GM12878 (cell line): ENCODE measurements at regions not wholly inside any gene's neighbourhood (a gene's known extent, or its start where the extent isn't known, plus 50 kb on each side); places are given as distances from the start of the nearest gene placed in this dataset.

Experiments
- ATAC-seq: fragments of 200-7000 bp; cut with Tn5 transposase; 3 replicates; pipeline ENCODE4 v1.9.1; 2020; ENCODE audit warnings: mild to moderate bottlenecking, moderate library complexity
- BruUV-seq: library from RNA; stranded (reverse); fragments of 400-500 nt; replicated peaks from 2 replicates; lab custom pipeline; 2021; lab: Mats Ljungman, UMichigan
- CTCF ChIA-PET: fragments of 300-600 bp; sonication (Branson Sonifier 250); formaldehyde crosslinking; extraction: SDS; loops from one replicate; lab custom pipeline; 2021; ENCODE audit warnings: inconsistent platforms; lab: Yijun Ruan, JAX
- POLR2A ChIA-PET: fragments of 350-600 bp; formaldehyde crosslinking; extraction: SDS; loops from one replicate; lab custom pipeline; 2021; ENCODE audit warnings: inconsistent platforms; lab: Charles Lee
- RAD21 ChIA-PET: fragments of 300-600 bp; sonication (Branson Sonifier 250); formaldehyde crosslinking; loops from one replicate; lab custom pipeline; 2023; ENCODE audit warnings: antibody characterized with exemption; ENCODE audit not compliant: unreplicated experiment; lab: Charles Lee
- SMC1A ChIA-PET: fragments of 300-600 bp; sonication (Branson Sonifier 250); formaldehyde crosslinking; loops from one replicate; lab custom pipeline; 2023; ENCODE audit not compliant: unreplicated experiment, uncharacterized antibody; lab: Charles Lee
- DNase-seq: peaks from one replicate; pipeline ENCODE4 v3.0.0-alpha.2; 2011; ENCODE audit warnings: low read depth, low spot score
- FAIRE-seq: peaks from 3 replicates; lab custom pipeline; 2011; peaks lifted over from hg19 to GRCh38; lab: Jason Lieb, UNC
- H2AFZ ChIP-seq: 2 replicates; pipeline ENCODE4 v1.6.0; 2011; ENCODE audit warnings: low read depth, low read length, control low read depth; ENCODE audit not compliant: control insufficient read depth
- H3K27ac ChIP-seq: 2 replicates; pipeline ENCODE4 v1.5.1; 2011; ENCODE audit warnings: control low read depth; ENCODE audit not compliant: control insufficient read depth, insufficient read depth
- H3K27me3 ChIP-seq, 2 experiments: replicated peaks in 1 of 2; 2 replicates each; pipeline versions ENCODE4 v1.6.0 to v1.6.1; 2011; ENCODE audit warnings: low read length in 1 of 2; ENCODE audit not compliant: control insufficient read depth in 2 of 2, insufficient read depth in 2 of 2
- H3K36me3 ChIP-seq, 2 experiments: 2 replicates each; pipeline ENCODE4 v1.5.1; 2011; ENCODE audit warnings: low read length in 1 of 2; ENCODE audit not compliant: control insufficient read depth in 2 of 2, insufficient read depth in 2 of 2
- H3K4me1 ChIP-seq: 2 replicates; pipeline ENCODE4 v1.6.1; 2011; ENCODE audit warnings: mild to moderate bottlenecking, low read length, moderate library complexity, mixed read lengths; ENCODE audit not compliant: control insufficient read depth, insufficient read depth
- H3K4me2 ChIP-seq: 2 replicates; pipeline ENCODE4 v1.6.0; 2011; ENCODE audit warnings: control low read depth; ENCODE audit not compliant: control insufficient read depth, insufficient read depth
- H3K4me3 ChIP-seq: fragments of 200-600 bp; sonication (generic); 2 replicates; pipeline ENCODE4 v1.5.1; 2016
- H3K79me2 ChIP-seq: 2 replicates; pipeline ENCODE4 v1.6.0; 2011; ENCODE audit warnings: low read length; ENCODE audit not compliant: control insufficient read depth, insufficient read depth
- H3K9ac ChIP-seq: 2 replicates; pipeline ENCODE4 v1.8.0; 2011; ENCODE audit warnings: low read length, control low read depth, mixed read lengths; ENCODE audit not compliant: control insufficient read depth, insufficient read depth
- H3K9me3 ChIP-seq: replicated peaks from 3 replicates; pipeline ENCODE4 v1.5.1; 2011; ENCODE audit warnings: mild to moderate bottlenecking, low read length; ENCODE audit not compliant: control insufficient read depth, insufficient read depth
- H4K20me1 ChIP-seq: 2 replicates; pipeline ENCODE4 v1.6.0; 2011; ENCODE audit not compliant: control insufficient read depth, insufficient read depth
- ATF2 ChIP-seq: IDR thresholded peaks from 2 replicates; pipeline ENCODE4 v1.6.1; 2012; ENCODE audit warnings: low read length, inconsistent platforms
- IRF5 ChIP-seq: fragments of 450-650 bp; IDR thresholded peaks from 2 replicates; pipeline ENCODE4 v1.6.1; 2017; ENCODE audit warnings: borderline replicate concordance
- KAT2A ChIP-seq: conservative IDR thresholded peaks from 2 replicates; pipeline ENCODE4 v1.6.1; 2011; ENCODE audit warnings: low read depth, low read length; ENCODE audit not compliant: control insufficient read depth
- MYB ChIP-seq: fragments of 150-350 bp; IDR thresholded peaks from 2 replicates; pipeline ENCODE4 v1.6.1; 2014; ENCODE audit warnings: mild to moderate bottlenecking, low read depth, low read length, borderline replicate concordance
- NFXL1 ChIP-seq: fragments of 450-650 bp; IDR thresholded peaks from 2 replicates; pipeline ENCODE4 v1.6.1; 2017; ENCODE audit warnings: antibody characterized with exemption, mild to moderate bottlenecking, borderline replicate concordance
- NR2C2 ChIP-seq: IDR thresholded peaks from 2 replicates; pipeline ENCODE4 v1.6.1; 2011; ENCODE audit warnings: borderline replicate concordance, low read depth; ENCODE audit not compliant: control insufficient read depth, insufficient read length
- RUNX3 ChIP-seq: IDR thresholded peaks from 2 replicates; pipeline ENCODE4 v1.6.1; 2012; ENCODE audit warnings: low read length, inconsistent platforms
- SMC3 ChIP-seq: IDR thresholded peaks from 2 replicates; pipeline ENCODE4 v1.6.1; 2011; ENCODE audit warnings: low read length, improper control_type of control experiment, borderline replicate concordance
- in situ Hi-C: fragments of 300-500 bp; cut with MboI; formaldehyde crosslinking; loops from 9 replicates; pipeline ENCODE4 v1.14.3; 2018; ENCODE audit warnings: mixed read lengths
- intact Hi-C: fragments of 100-400 bp; cut with micrococcal nuclease; formaldehyde crosslinking; loops from one replicate; pipeline ENCODE4 v1.14.2; 2022; ENCODE audit not compliant: unreplicated experiment

DNA sequence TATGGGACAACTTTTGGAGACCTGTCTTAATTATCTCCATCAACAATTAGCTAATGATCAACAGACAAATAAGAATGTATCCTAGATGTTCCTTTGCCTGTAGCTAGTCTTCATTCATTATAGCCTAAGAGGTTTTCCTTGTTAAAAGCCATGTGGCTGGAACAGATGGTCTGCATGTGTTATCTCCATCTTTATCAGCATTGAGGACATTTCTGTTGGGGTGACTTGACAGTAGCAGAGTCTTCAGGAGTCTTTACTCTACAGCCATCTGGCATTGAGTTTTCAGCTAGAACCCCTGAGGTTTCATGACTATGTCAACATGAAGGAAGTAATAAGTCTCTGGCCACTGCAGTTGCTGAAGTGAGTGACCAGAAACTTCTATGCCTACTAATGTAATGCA, 106.6 kb upstream of the TLE4 start:
- DNase-seq (no peak), FAIRE-seq (no peak), ATAC-seq (no peak)
- in situ Hi-C loops: no loop called here
- Histone ChIP-seq H3K27me3 (no peaks in the 10 kb centered on the region), H3K9ac (no peak overlapping the region), H2AFZ (no peak overlapping the region), H3K4me3 (no peak overlapping the region), H4K20me1 (no peaks in the 10 kb centered on the region), H3K27ac (no peak overlapping the region), H3K36me3 (no peaks in the 10 kb centered on the region), H3K9me3 (no peaks in the 10 kb centered on the region), H3K4me2 (no peak overlapping the region), H3K4me1 (no peaks in the 10 kb centered on the region), H3K79me2 (no peaks in the 10 kb centered on the region)
- TF ChIP-seq NFXL1 (no peak), IRF5 (no peak), NR2C2 (no peak), KAT2A (no peak), ATF2 (no peak), SMC3 (no peak), RUNX3 (no peak), MYB (no peak)
- ChIA-PET RAD21 (no interaction called here), SMC1A (interaction anchor here (0.8 to 1.0 kb wide), 2 partner anchors 352 to 531 kb away, joined by 3 to 4 read pairs; no protein-coding TSS in a partner anchor), POLR2A (no interaction called here), CTCF (interaction anchor here (0.6 to 1.4 kb wide), 2 partner anchors 13 to 490 kb away, joined by 3 to 4 read pairs; no protein-coding TSS in a partner anchor)
- no TSS peak for BruUV-seq
- intact Hi-C loops: no loop called here
